GM13977 (cell line): ENCODE measurements at regions not wholly inside any gene's neighbourhood (a gene's known extent, or its start where the extent isn't known, plus 50 kb on each side); places are given as distances from the start of the nearest gene placed in this dataset.
"Not testable (repeated sequence)": the region's sequence is repeated elsewhere in the genome, so short reads cannot be mapped to it uniquely, and the experiment has no call there.

ENCODE experiments used
- DNase-seq: peaks from one replicate; pipeline ENCODE4 v3.0.0; 2012; ENCODE audit warnings: low spot score
- in situ Hi-C: fragments of 300-500 bp; cut with MboI; formaldehyde crosslinking; loops from one replicate; pipeline ENCODE4 v1.12.0; 2022; ENCODE audit warnings: low sequenced_read_pairs, low pct_unique_long_range_greater_than_20kb, mixed read lengths, inconsistent platforms; ENCODE audit not compliant: unreplicated experiment
- TF ChIP-seq, protein P1 (sequence below): IDR thresholded peaks from 2 replicates; pipeline ENCODE4 v1.5.1; 2012; ENCODE audit warnings: mild to moderate bottlenecking, control low read depth; ENCODE audit not compliant: insufficient read depth; ENCODE audit errors: extremely low read depth, missing control alignments

DNA sequence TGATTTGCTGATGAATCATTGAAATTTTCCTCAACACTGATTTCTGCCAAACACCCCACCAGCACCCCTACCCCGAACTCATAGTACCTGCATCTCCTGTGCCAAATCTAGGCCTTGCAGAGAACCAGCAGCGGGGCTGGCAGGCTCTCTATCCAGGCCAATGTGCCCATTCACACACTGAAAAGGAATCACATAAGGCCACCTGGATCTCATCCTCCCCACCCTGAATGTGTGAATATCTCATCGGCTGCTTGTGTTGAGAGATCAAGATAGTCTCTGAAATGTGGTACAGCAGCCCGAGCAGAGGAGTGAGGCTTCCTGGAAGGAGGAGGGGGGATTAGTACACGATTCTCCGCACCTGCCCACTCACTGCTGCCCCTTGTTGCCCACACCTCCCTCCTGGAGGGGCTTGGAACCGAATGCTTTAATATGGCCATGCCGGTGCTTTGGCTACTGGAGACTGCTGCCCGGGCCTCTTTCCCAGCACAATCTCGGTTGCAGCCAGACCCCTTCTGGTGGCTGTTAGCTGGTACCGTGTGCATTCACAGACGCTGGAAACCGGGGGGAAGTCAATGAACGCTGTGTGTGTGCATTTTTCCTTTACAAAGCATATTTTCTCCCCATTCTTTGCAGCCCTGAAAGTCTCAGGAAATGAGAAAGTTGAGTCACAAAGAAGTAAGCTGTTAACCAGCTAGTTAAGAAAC lies 619.5 kb downstream of the MATN1 start:
- DNase-seq = no peak
- TF ChIP-seq, protein P1, sequence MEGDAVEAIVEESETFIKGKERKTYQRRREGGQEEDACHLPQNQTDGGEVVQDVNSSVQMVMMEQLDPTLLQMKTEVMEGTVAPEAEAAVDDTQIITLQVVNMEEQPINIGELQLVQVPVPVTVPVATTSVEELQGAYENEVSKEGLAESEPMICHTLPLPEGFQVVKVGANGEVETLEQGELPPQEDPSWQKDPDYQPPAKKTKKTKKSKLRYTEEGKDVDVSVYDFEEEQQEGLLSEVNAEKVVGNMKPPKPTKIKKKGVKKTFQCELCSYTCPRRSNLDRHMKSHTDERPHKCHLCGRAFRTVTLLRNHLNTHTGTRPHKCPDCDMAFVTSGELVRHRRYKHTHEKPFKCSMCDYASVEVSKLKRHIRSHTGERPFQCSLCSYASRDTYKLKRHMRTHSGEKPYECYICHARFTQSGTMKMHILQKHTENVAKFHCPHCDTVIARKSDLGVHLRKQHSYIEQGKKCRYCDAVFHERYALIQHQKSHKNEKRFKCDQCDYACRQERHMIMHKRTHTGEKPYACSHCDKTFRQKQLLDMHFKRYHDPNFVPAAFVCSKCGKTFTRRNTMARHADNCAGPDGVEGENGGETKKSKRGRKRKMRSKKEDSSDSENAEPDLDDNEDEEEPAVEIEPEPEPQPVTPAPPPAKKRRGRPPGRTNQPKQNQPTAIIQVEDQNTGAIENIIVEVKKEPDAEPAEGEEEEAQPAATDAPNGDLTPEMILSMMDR = no peak
- in situ Hi-C loops = no loop called here

DNA sequence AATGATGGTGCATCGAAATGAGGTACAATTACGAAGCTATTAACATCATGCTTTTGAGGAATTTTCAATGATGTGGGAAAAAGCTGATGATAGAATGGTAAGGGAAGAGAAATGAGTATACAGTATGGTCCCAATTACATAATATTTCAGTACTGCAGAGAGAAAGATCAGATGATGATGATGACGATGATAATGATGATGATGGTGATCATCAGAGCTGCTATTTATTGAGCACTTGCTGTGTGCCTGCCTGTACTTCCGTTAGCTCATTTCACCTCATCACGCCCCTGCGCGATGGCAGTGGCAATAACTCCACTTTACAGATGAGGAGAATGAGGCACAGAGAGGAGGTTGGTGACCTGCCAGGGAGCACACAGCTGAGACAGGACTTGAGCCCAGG lies 620.8 kb downstream of the MATN1 start:
- no peak for DNase-seq
- in situ Hi-C loops = no loop called here
- TF ChIP-seq, protein P1 = no peak

DNA sequence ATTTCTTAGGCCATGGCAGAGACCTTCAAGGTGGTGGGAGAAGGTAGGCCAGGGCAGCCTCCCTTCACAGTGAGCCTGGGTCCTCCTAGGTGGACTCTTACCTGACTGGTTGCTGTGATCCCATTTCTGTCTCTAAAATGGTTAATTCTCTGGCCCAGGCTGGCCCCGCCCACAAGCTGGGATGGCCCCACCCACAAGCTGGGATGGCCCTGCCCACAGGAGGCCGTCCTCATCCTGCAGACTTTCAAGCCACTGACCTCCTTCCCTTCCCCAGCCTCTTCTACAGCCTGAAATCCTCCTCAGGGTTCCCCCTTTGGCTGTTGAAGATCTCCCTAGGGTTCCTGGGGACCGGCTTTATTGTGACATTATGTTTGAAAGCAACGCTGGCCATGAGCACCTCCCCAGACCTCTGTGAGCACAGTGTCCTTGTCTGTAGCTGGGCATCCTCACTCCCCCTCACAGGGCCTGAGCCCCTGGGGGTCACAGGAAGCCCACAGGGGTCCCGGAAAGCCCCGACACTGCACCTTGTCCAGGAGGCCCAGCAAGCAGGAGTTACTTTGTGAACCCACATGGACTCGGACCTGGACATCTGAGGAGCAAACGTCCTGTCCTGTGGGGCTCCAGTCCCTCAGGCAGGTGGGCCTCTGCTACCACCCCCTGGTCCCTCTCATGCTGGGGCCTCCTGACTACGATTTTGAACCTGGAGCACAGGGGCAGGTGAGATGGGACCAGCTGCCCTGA lies 621.7 kb downstream of the MATN1 start:
- TF ChIP-seq, protein P1 = no peak
- in situ Hi-C loops = no loop called here
- no peak for DNase-seq

DNA sequence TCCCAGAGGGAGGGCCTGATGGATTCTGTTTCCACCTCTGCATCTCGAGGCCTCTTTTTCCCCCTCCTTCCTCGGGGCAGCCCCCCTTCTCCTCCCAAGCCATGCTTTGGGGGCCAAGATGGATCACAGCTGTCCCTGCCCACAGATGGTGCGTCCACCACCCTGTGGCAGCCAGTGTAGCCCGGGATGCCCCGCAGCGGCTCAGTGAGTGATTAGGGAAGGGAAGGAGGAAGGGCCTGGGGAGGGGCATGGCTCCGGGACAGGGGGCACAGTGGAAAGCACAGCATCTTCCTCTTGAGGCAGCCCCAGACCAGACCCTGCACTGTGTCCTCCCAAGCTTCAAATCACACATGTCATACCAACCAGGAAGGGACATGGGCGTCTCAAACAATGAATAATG lies 622.4 kb downstream of the MATN1 start:
- in situ Hi-C loops = no loop called here
- TF ChIP-seq, protein P1 = no peak
- no peak for DNase-seq

DNA sequence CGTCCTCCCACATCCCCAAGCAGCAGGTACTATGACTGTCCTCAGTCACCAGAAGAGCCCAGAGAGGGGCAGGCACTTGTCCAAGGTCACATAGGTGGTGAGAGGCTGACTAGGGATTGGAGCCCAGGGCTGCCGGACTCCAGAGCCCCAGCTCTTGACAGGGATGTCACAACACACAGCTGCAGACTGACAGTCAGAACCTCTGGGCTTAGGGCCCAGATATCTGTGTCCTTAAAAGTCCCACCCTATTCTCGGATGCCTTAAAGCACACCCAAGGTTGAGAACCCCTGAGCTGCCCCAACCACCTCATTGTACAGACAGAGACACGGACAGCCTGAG lies 622.9 kb downstream of the MATN1 start:
- in situ Hi-C loops = no loop called here
- TF ChIP-seq, protein P1 = no peak

DNA sequence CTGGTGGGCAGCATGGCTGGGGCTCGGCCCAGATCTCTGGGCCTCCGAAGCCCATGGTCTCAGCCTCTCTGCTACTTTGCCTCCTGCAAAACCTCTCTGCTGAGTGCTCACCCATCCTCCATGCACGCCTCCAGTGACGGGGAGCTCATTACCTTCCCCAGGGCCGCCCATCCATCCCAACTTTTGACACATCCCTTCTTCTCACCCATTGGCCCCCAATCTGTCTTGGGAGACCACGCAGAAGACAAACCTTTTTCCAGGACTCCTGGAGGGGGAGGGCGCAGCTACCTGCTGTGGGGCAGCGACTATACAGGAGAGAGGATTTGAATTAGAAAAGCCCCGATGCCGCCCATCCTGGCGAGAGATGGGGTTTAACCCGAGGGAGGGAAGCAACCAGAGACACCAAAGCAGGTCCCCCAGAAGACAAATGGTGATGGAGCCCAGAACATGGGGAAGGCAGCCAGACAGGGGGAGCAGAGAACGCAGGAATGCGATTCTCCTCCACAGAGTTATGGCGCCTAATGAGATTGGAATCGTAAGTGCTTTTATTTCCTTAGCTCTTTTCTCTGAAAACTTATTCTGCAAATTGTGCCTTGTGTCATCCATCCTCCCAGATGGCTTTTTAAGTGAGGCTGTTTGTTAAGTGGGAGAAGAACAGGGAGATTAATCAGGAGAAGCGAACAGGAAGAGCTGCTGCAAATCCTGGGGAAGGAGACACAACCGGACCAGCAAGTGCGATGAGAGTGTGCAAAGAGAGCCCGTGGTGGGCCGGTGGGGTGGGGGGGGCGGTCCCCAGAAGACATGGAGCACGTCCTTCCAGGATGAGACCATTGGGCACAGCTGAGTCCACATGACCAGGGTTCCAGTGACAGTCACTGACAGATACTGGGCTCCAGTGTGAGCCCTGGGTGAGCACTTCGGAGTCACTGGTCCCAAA lies 623.5 kb downstream of the MATN1 start:
- in situ Hi-C loops = no loop called here
- DNase-seq = no peak
- TF ChIP-seq, protein P1 = no peak

More for the DNA sequence above, 622.9 kb downstream of the MATN1 start:
- DNase-seq = no peak

DNA sequence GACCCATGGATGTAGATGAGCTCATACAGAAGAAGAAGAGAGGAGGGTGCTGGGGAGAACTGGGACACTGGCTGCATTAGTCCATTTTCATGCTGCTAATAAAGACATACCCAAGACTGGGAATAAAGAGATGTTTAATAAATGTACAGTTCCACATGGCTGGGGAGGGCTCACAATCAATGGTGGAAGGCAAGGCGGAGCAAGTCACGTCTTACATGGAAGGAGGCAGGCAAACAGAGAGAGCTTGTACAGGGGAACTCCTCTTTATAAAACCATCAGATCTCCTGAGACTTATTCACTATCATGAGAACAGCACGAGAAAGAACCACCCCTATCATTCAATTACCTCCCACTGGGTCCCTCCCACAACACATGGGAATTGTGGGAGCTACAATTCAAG lies 625.5 kb downstream of the MATN1 start:
- in situ Hi-C loops = not testable (repeated sequence)

More for the DNA sequence above, 625.5 kb downstream of the MATN1 start:
- not testable (repeated sequence) for DNase-seq
